Neuronal stem cell (in vitro differentiated cells): ENCODE measurements at regions not wholly inside any gene's neighbourhood (a gene's known extent, or its start where the extent isn't known, plus 50 kb on each side); places are given as distances from the start of the nearest gene placed in this dataset.

Source experiments
- DNase-seq: peaks from one replicate; pipeline ENCODE4 v3.0.0-alpha.2; 2013; ENCODE audit warnings: low spot score
- H2AFZ ChIP-seq: one replicate; pipeline ENCODE4 v1.6.1; 2013; ENCODE audit warnings: mild to moderate bottlenecking, low read length, inconsistent platforms
- H2AK5ac ChIP-seq: 2 replicates; pipeline ENCODE4 v1.6.1; 2013; ENCODE audit warnings: low read depth, mild to moderate bottlenecking, inconsistent platforms, low read length, moderate library complexity, mixed read lengths
- H2BK120ac ChIP-seq: 2 replicates; pipeline ENCODE4 v1.6.1; 2013; ENCODE audit warnings: low read depth, mild to moderate bottlenecking, inconsistent platforms, low read length, moderate library complexity, mixed read lengths
- H2BK12ac ChIP-seq: one replicate; pipeline ENCODE4 v1.6.1; 2013; ENCODE audit warnings: low read length, inconsistent platforms
- H2BK15ac ChIP-seq: 2 replicates; pipeline ENCODE4 v1.6.1; 2013; ENCODE audit warnings: mild to moderate bottlenecking, low read length, inconsistent platforms, mixed read lengths
- H2BK5ac ChIP-seq: one replicate; pipeline ENCODE4 v1.6.1; 2013; ENCODE audit warnings: inconsistent platforms, mild to moderate bottlenecking, low read length, moderate library complexity
- H3K14ac ChIP-seq: one replicate; pipeline ENCODE4 v1.6.1; 2013; ENCODE audit warnings: low read length, inconsistent platforms
- H3K18ac ChIP-seq: 2 replicates; pipeline ENCODE4 v1.6.1; 2013; ENCODE audit warnings: low read length, inconsistent platforms
- H3K23ac ChIP-seq: 2 replicates; pipeline ENCODE4 v1.6.1; 2013; ENCODE audit warnings: low read depth, mild to moderate bottlenecking, mixed read lengths, low read length, inconsistent platforms; ENCODE audit not compliant: poor library complexity
- H3K27ac ChIP-seq: replicated peaks from 3 replicates; pipeline ENCODE4 v1.5.1; 2013; ENCODE audit warnings: low read length, inconsistent platforms
- H3K27me3 ChIP-seq, 3 experiments: 2 replicates each; pipeline ENCODE4 v1.6.1; 2013; ENCODE audit warnings: low read length in 3 of 3, mild to moderate bottlenecking in 2 of 3, inconsistent platforms in 1 of 3, low read depth in 1 of 3, mixed read lengths in 1 of 3, moderate library complexity in 1 of 3; ENCODE audit not compliant: control insufficient read depth in 3 of 3, insufficient read depth in 3 of 3
- H3K36me3 ChIP-seq, 2 donors: replicated peaks in 1 of 2; 2 replicates each; pipeline ENCODE4 v1.6.1; 2013; ENCODE audit warnings: low read length in 2 of 2; ENCODE audit not compliant: control insufficient read depth in 2 of 2, insufficient read depth in 2 of 2
- H3K4ac ChIP-seq: 2 replicates; pipeline ENCODE4 v1.6.1; 2013; ENCODE audit warnings: inconsistent platforms, mild to moderate bottlenecking, low read length, moderate library complexity
- H3K4me1 ChIP-seq, 2 donors: 1 replicate in 1 of 2; 2 replicates in 1 of 2; pipeline ENCODE4 v1.6.1; 2013; ENCODE audit warnings: low read length in 2 of 2, low read depth in 1 of 2; ENCODE audit not compliant: control insufficient read depth in 2 of 2, insufficient read depth in 1 of 2
- H3K4me2 ChIP-seq: one replicate; pipeline ENCODE4 v1.6.1; 2013; ENCODE audit warnings: mild to moderate bottlenecking, low read length, inconsistent platforms; ENCODE audit not compliant: insufficient read depth, poor library complexity, severe bottlenecking
- H3K4me3 ChIP-seq, 2 donors: 2 replicates each; pipeline ENCODE4 v1.5.1; 2013; ENCODE audit warnings: low read length in 2 of 2, mild to moderate bottlenecking in 2 of 2, inconsistent platforms in 1 of 2, moderate library complexity in 1 of 2
- H3K79me1 ChIP-seq: one replicate; pipeline ENCODE4 v1.6.1; 2013; ENCODE audit warnings: low read depth, mild to moderate bottlenecking, inconsistent platforms, low read length, moderate library complexity
- H3K9ac ChIP-seq: one replicate; pipeline ENCODE4 v1.6.1; 2013; ENCODE audit warnings: mild to moderate bottlenecking, low read depth, low read length, inconsistent platforms; ENCODE audit not compliant: poor library complexity
- H3K9me3 ChIP-seq, 2 donors: replicated peaks in 1 of 2; 2 replicates each; pipeline versions ENCODE3 to v1.6.1; 2013; ENCODE audit warnings: low read length in 2 of 2, mild to moderate bottlenecking in 2 of 2, inconsistent platforms in 1 of 2, low read depth in 1 of 2, mixed read lengths in 1 of 2, moderate library complexity in 1 of 2; ENCODE audit not compliant: control insufficient read depth in 2 of 2, insufficient read depth in 1 of 2
- H4K8ac ChIP-seq: one replicate; pipeline ENCODE4 v1.6.1; 2013; ENCODE audit warnings: low read depth, mild to moderate bottlenecking, inconsistent platforms, low read length, moderate library complexity
- H4K91ac ChIP-seq: one replicate; pipeline ENCODE4 v1.6.1; 2013; ENCODE audit warnings: low read length, low read depth, mild to moderate bottlenecking, inconsistent platforms; ENCODE audit not compliant: poor library complexity
- WGBS, 2 donors: extraction: QIAGEN DNeasy Blood & Tissue Kit; methylation state at CpG; one replicate each; pipeline ENCODE4 v1.1.7; 2013; ENCODE audit warnings: missing lambda C conversion rate in 2 of 2, mixed read lengths in 1 of 2; ENCODE audit not compliant: insufficient read length in 2 of 2, insufficient replicate concordance in 1 of 2; ENCODE audit errors: extremely low coverage in 2 of 2; 5-methylcytosine and 5-hydroxymethylcytosine counted together

DNA sequence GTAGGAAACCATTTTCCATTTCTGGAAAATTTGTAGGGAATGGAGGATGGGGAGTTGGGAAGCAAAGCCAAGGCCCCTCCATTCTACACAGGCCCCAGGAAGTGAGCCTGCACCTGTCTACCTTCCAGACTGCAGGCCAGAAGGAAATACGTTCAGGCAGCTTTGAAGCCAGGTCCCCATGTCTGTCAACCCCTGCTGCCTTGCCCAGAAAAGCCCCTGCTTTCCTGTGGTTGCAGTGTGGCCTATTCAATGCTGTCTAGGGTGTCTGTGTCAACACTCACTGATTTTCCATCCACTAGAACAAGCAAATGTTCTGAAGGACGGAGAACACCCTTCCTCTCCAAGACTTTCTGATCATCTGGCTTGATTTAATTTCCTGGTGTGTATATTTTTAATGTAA lies 281.9 kb downstream of the TLE3 start:
- H2BK15ac ChIP-seq = no peak overlapping the region
- no peak overlapping the region for H2BK120ac ChIP-seq
- H4K8ac ChIP-seq = no peak overlapping the region
- no peak overlapping the region for H3K4ac ChIP-seq
- H3K36me3 ChIP-seq = no peaks in the 10 kb centered on the region
- no peak overlapping the region for H3K4me2 ChIP-seq
- H3K4me1 ChIP-seq = peaks cover 0 to 13% of the 10 kb centered on the region in 2 donors
- H2AK5ac ChIP-seq = no peak overlapping the region
- no peak overlapping the region for H2BK5ac ChIP-seq
- H4K91ac ChIP-seq = no peak overlapping the region
- no peaks in the 10 kb centered on the region for H3K79me1 ChIP-seq
- no peak overlapping the region for H2AFZ ChIP-seq
- H3K18ac ChIP-seq = no peak overlapping the region
- H3K9ac ChIP-seq = no peak overlapping the region
- no peak for DNase-seq
- no peak overlapping the region for H3K4me3 ChIP-seq
- no peak overlapping the region for H3K23ac ChIP-seq
- no CpG with 5 or more reads among the region's 2 CpGs for WGBS, 2 donors
- no peak overlapping the region for H3K14ac ChIP-seq
- H2BK12ac ChIP-seq = no peak overlapping the region
- H3K27me3 ChIP-seq = peaks cover 0 to 3% (median 0%) of the 10 kb centered on the region in 3 experiments
- H3K27ac ChIP-seq = no peak overlapping the region
- H3K9me3 ChIP-seq = no peaks in the 10 kb centered on the region

DNA sequence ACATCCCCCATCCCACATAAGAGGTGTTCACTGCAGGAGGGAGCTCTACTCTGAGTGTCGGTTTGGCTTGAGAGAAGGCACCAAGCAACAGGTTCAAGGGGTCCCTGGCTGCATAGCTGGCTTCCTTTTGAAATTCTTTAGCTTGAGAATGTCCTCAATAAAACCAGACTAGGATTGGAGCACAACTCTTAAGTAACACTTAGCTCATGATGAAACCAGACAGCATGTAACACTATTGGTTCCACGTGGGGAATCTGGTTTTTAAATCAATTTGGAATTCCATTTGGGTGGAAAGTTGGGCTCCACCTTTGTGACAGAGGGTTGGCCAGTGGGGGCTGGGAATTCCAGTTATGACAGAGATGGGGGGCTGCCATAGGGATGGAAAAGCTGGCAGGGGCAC lies 281.2 kb downstream of the TLE3 start:
- H4K91ac ChIP-seq = no peak overlapping the region
- H3K9me3 ChIP-seq = no peaks in the 10 kb centered on the region
- H2BK5ac ChIP-seq = no peak overlapping the region
- H2BK15ac ChIP-seq = no peak overlapping the region
- no peak overlapping the region for H2AFZ ChIP-seq
- H3K14ac ChIP-seq = no peak overlapping the region
- H3K9ac ChIP-seq = no peak overlapping the region
- no peak overlapping the region for H2BK12ac ChIP-seq
- H3K4me1 ChIP-seq = peaks cover 0 to 19% of the 10 kb centered on the region in 2 donors
- no peak overlapping the region for H3K27ac ChIP-seq
- H4K8ac ChIP-seq = no peak overlapping the region
- WGBS, 2 donors = no CpG with 5 or more reads among the region's 2 CpGs
- peaks cover 0 to 3% (median 0%) of the 10 kb centered on the region in 3 experiments for H3K27me3 ChIP-seq
- no peak overlapping the region for H2AK5ac ChIP-seq
- no peak overlapping the region for H3K18ac ChIP-seq
- no peaks in the 10 kb centered on the region for H3K36me3 ChIP-seq
- H2BK120ac ChIP-seq = no peak overlapping the region
- DNase-seq = no peak
- H3K4me3 ChIP-seq = no peak overlapping the region
- H3K4ac ChIP-seq = no peak overlapping the region
- no peaks in the 10 kb centered on the region for H3K79me1 ChIP-seq
- no peak overlapping the region for H3K4me2 ChIP-seq
- H3K23ac ChIP-seq = no peak overlapping the region

DNA sequence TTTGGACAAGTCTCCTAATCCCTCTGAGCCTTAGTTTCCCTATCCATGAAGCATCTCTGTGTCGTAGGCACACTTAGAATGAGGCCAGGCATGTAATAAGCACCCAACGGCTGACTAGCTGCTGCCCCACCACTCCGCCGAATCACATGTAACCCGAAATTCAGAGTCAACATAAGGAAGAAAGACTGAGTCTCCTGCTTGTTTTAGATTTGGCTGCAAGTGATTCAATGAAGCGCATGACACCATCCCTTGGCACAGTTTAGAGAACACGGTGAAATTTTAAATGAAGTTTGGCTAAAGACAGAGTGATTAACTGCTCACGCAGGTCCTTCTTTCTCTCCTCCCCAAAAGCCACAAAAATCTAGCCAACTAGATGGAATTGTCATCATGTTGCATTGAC lies 279.2 kb downstream of the TLE3 start:
- no peak overlapping the region for H2AK5ac ChIP-seq
- H3K79me1 ChIP-seq = no peaks in the 10 kb centered on the region
- H4K8ac ChIP-seq = no peak overlapping the region
- H2BK120ac ChIP-seq = no peak overlapping the region
- no peak overlapping the region for H2AFZ ChIP-seq
- no peak overlapping the region for H3K9ac ChIP-seq
- no peak overlapping the region for H2BK5ac ChIP-seq
- H3K9me3 ChIP-seq = no peaks in the 10 kb centered on the region
- H3K27me3 ChIP-seq = peaks cover 0 to 3% (median 0%) of the 10 kb centered on the region in 3 experiments
- no CpG with 5 or more reads among the region's 8 CpGs for WGBS, 2 donors
- no peak overlapping the region for H4K91ac ChIP-seq
- H3K23ac ChIP-seq = no peak overlapping the region
- H3K4me1 ChIP-seq = peaks cover 0 to 14% of the 10 kb centered on the region in 2 donors
- H3K4ac ChIP-seq = no peak overlapping the region
- H2BK12ac ChIP-seq = no peak overlapping the region
- no peak overlapping the region for H3K4me2 ChIP-seq
- H3K14ac ChIP-seq = no peak overlapping the region
- H3K4me3 ChIP-seq = no peak overlapping the region
- no peak overlapping the region for H2BK15ac ChIP-seq
- H3K18ac ChIP-seq = no peak overlapping the region
- DNase-seq = no peak
- H3K27ac ChIP-seq = no peak overlapping the region
- H3K36me3 ChIP-seq = no peaks in the 10 kb centered on the region

DNA sequence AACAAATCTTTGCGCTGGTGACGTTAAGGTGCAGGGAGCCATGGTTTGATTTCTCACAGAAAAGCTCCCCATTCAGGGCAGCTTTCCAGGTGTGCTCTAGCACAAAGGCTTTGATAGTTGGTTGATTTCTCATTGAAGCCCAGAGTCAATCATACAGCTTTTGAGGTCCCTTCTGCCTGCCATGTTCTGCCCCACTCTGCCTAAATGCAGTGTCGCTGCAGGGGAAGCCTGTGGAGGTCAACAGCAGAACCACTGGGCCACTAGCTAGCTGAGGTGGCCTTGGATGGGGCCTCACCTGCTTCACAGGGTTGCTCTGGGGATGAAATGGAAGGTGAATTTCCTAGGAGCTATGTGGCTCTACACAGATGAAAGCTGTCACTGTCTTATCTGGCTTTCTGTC lies 278.3 kb downstream of the TLE3 start:
- Histone ChIP-seq H3K14ac (no peak overlapping the region), H3K23ac (no peak overlapping the region), H3K9me3 (no peaks in the 10 kb centered on the region), H3K4ac (no peak overlapping the region), H2BK5ac (no peak overlapping the region), H2AFZ (no peak overlapping the region), H3K4me3 (no peak overlapping the region), H3K4me2 (no peak overlapping the region), H3K36me3 (no peaks in the 10 kb centered on the region), H2BK120ac (no peak overlapping the region), H4K91ac (no peak overlapping the region), H2BK15ac (peak overlapping the region; percentile 50), H3K4me1 (peaks cover 0 to 12% of the 10 kb centered on the region in 2 donors), H3K18ac (peak overlapping the region; percentile 45), H3K79me1 (no peaks in the 10 kb centered on the region), H3K27ac (no peak overlapping the region), H3K9ac (no peak overlapping the region), H4K8ac (no peak overlapping the region), H2AK5ac (no peak overlapping the region), H2BK12ac (no peak overlapping the region), H3K27me3 (peaks cover 0 to 3% (median 0%) of the 10 kb centered on the region in 3 experiments)
- DNase-seq = no peak
- no CpG with 5 or more reads among the region's 3 CpGs for WGBS, 2 donors
